Fibroblast of lung (primary cell): ENCODE measurements at regions not wholly inside any gene's neighbourhood (a gene's known extent, or its start where the extent isn't known, plus 50 kb on each side); places are given as distances from the start of the nearest gene placed in this dataset.

Experiments
- DNase-seq, 2 donors: peaks; one replicate each; pipeline versions ENCODE4 v3.0.0 to v3.0.0-alpha.2; 2010; ENCODE audit warnings: low read depth in 2 of 2
- H2AFZ ChIP-seq: 2 replicates; pipeline ENCODE4 v1.5.1; 2012; ENCODE audit warnings: low read length, control low read depth, inconsistent platforms
- H3K27ac ChIP-seq: 2 replicates; pipeline ENCODE4 v1.5.1; 2011; ENCODE audit warnings: low read length, control low read depth; ENCODE audit not compliant: insufficient read depth
- H3K27me3 ChIP-seq: 2 replicates; pipeline ENCODE4 v1.5.1; 2011; ENCODE audit warnings: mild to moderate bottlenecking, low read length; ENCODE audit not compliant: control insufficient read depth, insufficient read depth
- H3K36me3 ChIP-seq: 2 replicates; pipeline ENCODE4 v1.5.1; 2011; ENCODE audit warnings: low read length; ENCODE audit not compliant: control insufficient read depth, insufficient read depth
- H3K4me1 ChIP-seq: 2 replicates; pipeline ENCODE4 v1.5.1; 2011; ENCODE audit warnings: low read length; ENCODE audit not compliant: control insufficient read depth, insufficient read depth; ENCODE audit errors: extremely low read depth
- H3K4me2 ChIP-seq: 2 replicates; pipeline ENCODE4 v1.5.1; 2011; ENCODE audit warnings: low read length, control low read depth; ENCODE audit not compliant: insufficient read depth; ENCODE audit errors: extremely low read depth
- H3K4me3 ChIP-seq, 4 experiments: fragments of 200-600 bp in 1 of 4; sonication (generic) in 1 of 4; replicated peaks in 1 of 4; 2 replicates each; pipeline ENCODE4 v1.5.1; 2011 to 2016; ENCODE audit warnings: low read length in 4 of 4, low read depth in 3 of 4, mild to moderate bottlenecking in 3 of 4, control low read depth in 2 of 4, inconsistent platforms in 1 of 4, mixed read lengths in 1 of 4; ENCODE audit not compliant: insufficient read depth in 1 of 4; ENCODE audit errors: control extremely low read depth in 1 of 4
- H3K79me2 ChIP-seq: 2 replicates; pipeline ENCODE4 v1.5.1; 2012; ENCODE audit warnings: mild to moderate bottlenecking, low read length, inconsistent platforms; ENCODE audit not compliant: control insufficient read depth, insufficient read depth
- H3K9ac ChIP-seq: 2 replicates; pipeline ENCODE4 v1.5.1; 2011; ENCODE audit warnings: mild to moderate bottlenecking, low read length, control low read depth; ENCODE audit not compliant: insufficient read depth
- H3K9me3 ChIP-seq: 2 replicates; pipeline ENCODE4 v1.5.1; 2012; ENCODE audit warnings: low read depth, low read length; ENCODE audit not compliant: control insufficient read depth, insufficient read depth
- H4K20me1 ChIP-seq: 2 replicates; pipeline ENCODE4 v1.5.1; 2011; ENCODE audit warnings: low read length; ENCODE audit not compliant: control insufficient read depth, insufficient read depth; ENCODE audit errors: extremely low read depth
- CTCF ChIP-seq, 2 donors: IDR thresholded peaks in 1 of 2; conservative IDR thresholded peaks in 1 of 2; 1 replicate in 1 of 2; 2 replicates in 1 of 2; pipeline ENCODE4 v1.5.1; 2011 to 2012; ENCODE audit warnings: low read length in 2 of 2, control low read depth in 1 of 2, inconsistent platforms in 1 of 2, low read depth in 1 of 2, mild to moderate bottlenecking in 1 of 2
- EZH2 ChIP-seq: IDR thresholded peaks from 2 replicates; pipeline ENCODE4 v1.5.1; 2012; ENCODE audit warnings: low read length, control low read depth, mild to moderate bottlenecking; ENCODE audit errors: missing control alignments

GRCh38 chr2:66048667-66049066, 386.3 kb upstream of the MEIS1 start:
- Histone ChIP-seq H3K27me3 (peaks cover 2% of the 10 kb centered on the region), H3K4me2 (no peak overlapping the region), H3K4me3 (no peak overlapping the region), H3K36me3 (no peaks in the 10 kb centered on the region), H3K27ac (no peak overlapping the region), H3K9ac (no peak overlapping the region), H3K79me2 (no peaks in the 10 kb centered on the region), H4K20me1 (no peaks in the 10 kb centered on the region), H2AFZ (no peak overlapping the region), H3K9me3 (no peaks in the 10 kb centered on the region), H3K4me1 (no peaks in the 10 kb centered on the region)
- DNase-seq, result no peak
- no peak for TF ChIP-seq CTCF (conservative IDR thresholded peaks at IDR 0.05 in 1 of 2, IDR thresholded peaks at IDR 0.05 in 1 of 2; ENCODE audit: low read depth in 1 of 2, low read length in 2 of 2)
- TF ChIP-seq EZH2, result no peak

- no peak overlapping the region for H3K9ac ChIP-seq
- H3K27ac ChIP-seq, result no peak overlapping the region
- H3K79me2 ChIP-seq, result no peaks in the 10 kb centered on the region
- H3K4me1 ChIP-seq, result no peaks in the 10 kb centered on the region
- H2AFZ ChIP-seq, result no peak overlapping the region
- no peak for TF ChIP-seq CTCF (conservative IDR thresholded peaks at IDR 0.05 in 1 of 2, IDR thresholded peaks at IDR 0.05 in 1 of 2; ENCODE audit: low read depth in 1 of 2, low read length in 2 of 2)
- TF ChIP-seq EZH2, result no peak
- H3K4me2 ChIP-seq, result no peak overlapping the region
- H3K9me3 ChIP-seq, result no peaks in the 10 kb centered on the region
- peak in 1 of 2 donors; percentile 13 for DNase-seq
- H3K4me3 ChIP-seq, result no peak overlapping the region
- no peaks in the 10 kb centered on the region for H4K20me1 ChIP-seq
- H3K27me3 ChIP-seq, result no peaks in the 10 kb centered on the region
- H3K36me3 ChIP-seq, result no peaks in the 10 kb centered on the region
Measured at GRCh38 chr2:66041902-66042657, 392.8 kb upstream of the MEIS1 start.

- TF ChIP-seq EZH2, result no peak
- H2AFZ ChIP-seq, result no peak overlapping the region
- H3K36me3 ChIP-seq, result no peaks in the 10 kb centered on the region
- no peak for DNase-seq
- no peaks in the 10 kb centered on the region for H3K27me3 ChIP-seq
- no peaks in the 10 kb centered on the region for H3K9me3 ChIP-seq
- H3K79me2 ChIP-seq, result no peaks in the 10 kb centered on the region
- H3K4me1 ChIP-seq, result no peaks in the 10 kb centered on the region
- H3K9ac ChIP-seq, result no peak overlapping the region
- H3K4me3 ChIP-seq, result no peak overlapping the region
- H3K4me2 ChIP-seq, result no peak overlapping the region
- no peak overlapping the region for H3K27ac ChIP-seq
- H4K20me1 ChIP-seq, result no peaks in the 10 kb centered on the region
Measured at GRCh38 chr2:66036948-66037347, 398.0 kb upstream of the MEIS1 start.
